ENCODE measurements at regions not wholly inside any gene's neighbourhood (a gene's known extent, or its start where the extent isn't known, plus 50 kb on each side); places are given as distances from the start of the nearest gene placed in this dataset.

- no peak for DNase-seq (ENCODE audit: low spot score)
- no peak overlapping the region for H3K4me3 ChIP-seq
- TF ChIP-seq CTCF (IDR thresholded peaks at IDR 0.05), result no peak
- no peaks in the 10 kb centered on the region for H3K4me1 ChIP-seq
- no peaks in the 10 kb centered on the region for H3K36me3 ChIP-seq
- H3K27ac ChIP-seq, result no peak overlapping the region
- peaks cover 0 to 6% of the 10 kb centered on the region in 2 donors for H3K9me3 ChIP-seq
- no peaks in the 10 kb centered on the region for H3K27me3 ChIP-seq
Observed at GRCh38 chr16:49089533-49089932, 192.1 kb downstream of the CBLN1 start.

GRCh38 chr16:49089039-49089438, 192.6 kb downstream of the CBLN1 start:
- no peak for TF ChIP-seq CTCF (IDR thresholded peaks at IDR 0.05)
- Histone ChIP-seq H3K27ac (no peak overlapping the region), H3K36me3 (no peaks in the 10 kb centered on the region), H3K4me3 (no peak overlapping the region), H3K27me3 (no peaks in the 10 kb centered on the region), H3K4me1 (no peaks in the 10 kb centered on the region), H3K9me3 (peaks cover 0 to 6% of the 10 kb centered on the region in 2 donors)
- DNase-seq (ENCODE audit: low spot score), result no peak

GRCh38 chr16:49085686-49086085, 196.0 kb downstream of the CBLN1 start:
- H3K27me3 ChIP-seq, result no peaks in the 10 kb centered on the region
- H3K4me1 ChIP-seq, result no peaks in the 10 kb centered on the region
- no peak for DNase-seq (ENCODE audit: low spot score)
- no peak overlapping the region for H3K27ac ChIP-seq
- no peak for TF ChIP-seq CTCF (IDR thresholded peaks at IDR 0.05)
- H3K36me3 ChIP-seq, result no peaks in the 10 kb centered on the region
- H3K4me3 ChIP-seq, result no peak overlapping the region
- H3K9me3 ChIP-seq, result peaks cover 0 to 6% of the 10 kb centered on the region in 2 donors

GRCh38 chr16:49084628-49085390, 196.8 kb downstream of the CBLN1 start:
- Histone ChIP-seq H3K27ac (no peak overlapping the region), H3K27me3 (no peaks in the 10 kb centered on the region), H3K36me3 (no peaks in the 10 kb centered on the region), H3K4me1 (no peaks in the 10 kb centered on the region), H3K4me3 (no peak overlapping the region), H3K9me3 (peaks cover 0 to 6% of the 10 kb centered on the region in 2 donors)
- no peak for DNase-seq (ENCODE audit: low spot score)
- no peak for TF ChIP-seq CTCF (IDR thresholded peaks at IDR 0.05)

GRCh38 chr16:49081554-49081953, 200.1 kb downstream of the CBLN1 start:
- no peaks in the 10 kb centered on the region for H3K36me3 ChIP-seq
- no peak for TF ChIP-seq CTCF (IDR thresholded peaks at IDR 0.05)
- no peak for DNase-seq (ENCODE audit: low spot score)
- no peak overlapping the region for H3K4me3 ChIP-seq
- no peak overlapping the region for H3K27ac ChIP-seq
- no peaks in the 10 kb centered on the region for H3K4me1 ChIP-seq
- no peaks in the 10 kb centered on the region for H3K27me3 ChIP-seq
- H3K9me3 ChIP-seq, result peaks cover 0 to 19% of the 10 kb centered on the region in 2 donors

DNA sequence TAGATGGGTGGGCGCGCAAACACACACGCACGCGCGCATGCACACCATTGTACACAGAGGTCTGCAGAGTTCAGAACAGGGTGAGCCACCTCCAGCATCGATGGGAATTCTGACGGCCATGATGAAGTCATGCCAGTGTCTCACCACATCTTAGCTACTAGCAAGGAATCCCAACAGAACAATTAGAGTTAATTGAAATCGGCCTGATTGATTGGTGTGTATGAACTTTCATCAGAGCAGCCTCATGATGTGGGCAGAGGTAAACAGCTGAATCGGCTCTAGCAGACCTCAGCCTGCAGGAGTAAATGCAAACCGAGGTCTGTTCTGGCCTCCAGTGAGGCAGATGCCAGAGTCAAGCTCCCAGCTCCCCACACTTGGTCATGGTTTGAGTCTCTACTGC, 200.6 kb downstream of the CBLN1 start:
- Histone ChIP-seq H3K27ac (no peak overlapping the region), H3K9me3 (peaks cover 0 to 19% of the 10 kb centered on the region in 2 donors), H3K4me1 (no peaks in the 10 kb centered on the region), H3K4me3 (no peak overlapping the region), H3K27me3 (no peaks in the 10 kb centered on the region), H3K36me3 (no peaks in the 10 kb centered on the region)
- no peak for DNase-seq (ENCODE audit: low spot score)
- no peak for TF ChIP-seq CTCF (IDR thresholded peaks at IDR 0.05)

All from right atrium auricular region (tissue), 2 donors.